Spleen (tissue), 11 donors: ENCODE measurements at regions not wholly inside any gene's neighbourhood (a gene's known extent, or its start where the extent isn't known, plus 50 kb on each side); places are given as distances from the start of the nearest gene placed in this dataset.

ENCODE experiments used
- DNase-seq: peaks from one replicate; pipeline ENCODE4 v3.0.0-alpha.2; 2020
- H3K27ac ChIP-seq, 8 donors: fragments of 200-600 bp; sonication (generic) in 7 of 8; 1 replicate in 4 of 8; 2 replicates in 4 of 8; pipeline versions ENCODE4 v1.5.0 to v1.8.0; 2016 to 2021; ENCODE audit warnings: inconsistent platforms in 4 of 8, mild to moderate bottlenecking in 4 of 8, moderate library complexity in 1 of 8
- H3K27me3 ChIP-seq, 7 donors: fragments of 200-600 bp; sonication (generic) in 6 of 7; replicated peaks in 1 of 7; 1 replicate in 4 of 7; 2 replicates in 3 of 7; pipeline versions ENCODE4 v1.5.0 to v1.8.0; 2016 to 2021; ENCODE audit warnings: inconsistent platforms in 3 of 7, mild to moderate bottlenecking in 1 of 7
- H3K36me3 ChIP-seq, 6 donors: fragments of 200-600 bp; sonication (generic) in 5 of 6; 1 replicate in 4 of 6; 2 replicates in 2 of 6; pipeline versions ENCODE4 v1.5.0 to v1.8.0; 2016 to 2021; ENCODE audit warnings: inconsistent platforms in 2 of 6
- H3K4me1 ChIP-seq, 6 donors: fragments of 200-600 bp; sonication (generic) in 5 of 6; 1 replicate in 3 of 6; 2 replicates in 3 of 6; pipeline versions ENCODE4 v1.5.0 to v1.8.0; 2016 to 2021; ENCODE audit warnings: inconsistent platforms in 3 of 6
- H3K4me3 ChIP-seq, 8 donors: fragments of 200-600 bp; sonication (generic) in 7 of 8; 1 replicate in 4 of 8; 2 replicates in 4 of 8; pipeline versions ENCODE4 v1.5.0 to v1.8.0; 2016 to 2021; ENCODE audit warnings: inconsistent platforms in 4 of 8, mild to moderate bottlenecking in 4 of 8, moderate library complexity in 2 of 8
- H3K9me3 ChIP-seq, 8 donors: fragments of 200-600 bp; sonication (generic) in 7 of 8; 1 replicate in 4 of 8; 2 replicates in 4 of 8; pipeline versions ENCODE4 v1.5.0 to v1.8.0; 2016 to 2021; ENCODE audit warnings: inconsistent platforms in 4 of 8
- POLR2A ChIP-seq, 3 donors: fragments of 450-650 bp; IDR thresholded peaks; one replicate each; pipeline ENCODE4 v1.5.1; 2017; ENCODE audit warnings: antibody characterized with exemption in 3 of 3, mild to moderate bottlenecking in 1 of 3
- POLR2AphosphoS5 ChIP-seq, 3 donors: sonication (generic); formaldehyde crosslinking; IDR thresholded peaks; one replicate each; pipeline ENCODE4 v1.5.1; 2017; ENCODE audit warnings: antibody characterized with exemption in 3 of 3
- WGBS, 5 donors: extraction: QIAGEN DNeasy Blood & Tissue Kit in 3 of 5; methylation state at CpG; one replicate each; pipeline versions ENCODE4 v1.1.5 to v1.1.7; 2013 to 2018; 5-methylcytosine and 5-hydroxymethylcytosine counted together
- intact Hi-C: fragments of 100-400 bp; cut with DNase I; formaldehyde crosslinking; loops from one replicate; pipeline ENCODE4 v1.15.0; 2023; ENCODE audit warnings: low total_unique reads
- TF ChIP-seq, protein P1 (sequence below), 11 experiments: fragments of 200-600 bp in 7 of 11; fragments of 450-650 bp in 4 of 11; sonication (generic) in 4 of 11; IDR thresholded peaks in 8 of 11; conservative IDR thresholded peaks in 3 of 11; 1 replicate in 7 of 11; 2 replicates in 4 of 11; pipeline versions ENCODE4 v1.4.0 to v1.8.0; 2016 to 2021; ENCODE audit warnings: antibody characterized with exemption in 11 of 11, inconsistent platforms in 4 of 11, mild to moderate bottlenecking in 1 of 11
- donor health status: healthy with polysubstance abuse.
- donor health status: DM: no; HTN: no; CAD: no; lungs with moderate emphysema.
- donor health status: DM: no; HTN: no; CAD: no.
- donor health status: Bipolar disorder and iron deficiency.
- donor health status: healthy.
- donor health status: DM: no; HTN: no; CAD: no.
- donor health status: DM: yes; HTN: yes; CAD: no.

DNA sequence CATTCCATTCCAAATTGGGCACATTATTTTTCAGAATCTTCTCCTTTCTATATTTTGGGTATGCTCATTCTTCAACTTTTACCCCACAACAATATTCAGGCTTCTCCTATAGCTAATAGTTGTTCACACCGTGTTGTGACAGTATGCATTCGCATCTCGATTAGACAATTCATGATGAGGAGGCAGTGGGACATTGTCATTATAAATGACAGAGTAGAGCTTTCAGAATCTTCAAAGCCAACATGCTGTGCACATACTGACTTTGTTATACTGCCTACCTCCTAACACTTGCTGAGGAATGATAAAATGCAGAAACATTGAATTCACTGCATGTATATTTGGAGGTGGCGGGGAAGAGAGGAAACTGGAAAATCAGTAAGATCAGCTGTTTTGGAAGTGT, 714.2 kb downstream of the SUCLG1 start:
- H3K4me3 ChIP-seq: no peak overlapping the region
- H3K36me3 ChIP-seq: no peaks in the 10 kb centered on the region
- H3K27ac ChIP-seq: no peak overlapping the region
- intact Hi-C loops: no loop called here
- H3K27me3 ChIP-seq: no peaks in the 10 kb centered on the region
- WGBS, 5 donors: 77 to 84% (median 82%) methylated on average over 4 of the region's 4 CpGs
- TF ChIP-seq, protein P1, sequence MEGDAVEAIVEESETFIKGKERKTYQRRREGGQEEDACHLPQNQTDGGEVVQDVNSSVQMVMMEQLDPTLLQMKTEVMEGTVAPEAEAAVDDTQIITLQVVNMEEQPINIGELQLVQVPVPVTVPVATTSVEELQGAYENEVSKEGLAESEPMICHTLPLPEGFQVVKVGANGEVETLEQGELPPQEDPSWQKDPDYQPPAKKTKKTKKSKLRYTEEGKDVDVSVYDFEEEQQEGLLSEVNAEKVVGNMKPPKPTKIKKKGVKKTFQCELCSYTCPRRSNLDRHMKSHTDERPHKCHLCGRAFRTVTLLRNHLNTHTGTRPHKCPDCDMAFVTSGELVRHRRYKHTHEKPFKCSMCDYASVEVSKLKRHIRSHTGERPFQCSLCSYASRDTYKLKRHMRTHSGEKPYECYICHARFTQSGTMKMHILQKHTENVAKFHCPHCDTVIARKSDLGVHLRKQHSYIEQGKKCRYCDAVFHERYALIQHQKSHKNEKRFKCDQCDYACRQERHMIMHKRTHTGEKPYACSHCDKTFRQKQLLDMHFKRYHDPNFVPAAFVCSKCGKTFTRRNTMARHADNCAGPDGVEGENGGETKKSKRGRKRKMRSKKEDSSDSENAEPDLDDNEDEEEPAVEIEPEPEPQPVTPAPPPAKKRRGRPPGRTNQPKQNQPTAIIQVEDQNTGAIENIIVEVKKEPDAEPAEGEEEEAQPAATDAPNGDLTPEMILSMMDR (IDR thresholded peaks at IDR 0.05 in 8 of 11, conservative IDR thresholded peaks at IDR 0.05 in 3 of 11): no peak
- no peak for TF ChIP-seq POLR2AphosphoS5 (IDR thresholded peaks at IDR 0.05)
- TF ChIP-seq POLR2A (IDR thresholded peaks at IDR 0.05): no peak
- DNase-seq: no peak
- H3K9me3 ChIP-seq: peaks cover 0 to 32% (median 25%) of the 10 kb centered on the region in 8 donors
- no peaks in the 10 kb centered on the region for H3K4me1 ChIP-seq

DNA sequence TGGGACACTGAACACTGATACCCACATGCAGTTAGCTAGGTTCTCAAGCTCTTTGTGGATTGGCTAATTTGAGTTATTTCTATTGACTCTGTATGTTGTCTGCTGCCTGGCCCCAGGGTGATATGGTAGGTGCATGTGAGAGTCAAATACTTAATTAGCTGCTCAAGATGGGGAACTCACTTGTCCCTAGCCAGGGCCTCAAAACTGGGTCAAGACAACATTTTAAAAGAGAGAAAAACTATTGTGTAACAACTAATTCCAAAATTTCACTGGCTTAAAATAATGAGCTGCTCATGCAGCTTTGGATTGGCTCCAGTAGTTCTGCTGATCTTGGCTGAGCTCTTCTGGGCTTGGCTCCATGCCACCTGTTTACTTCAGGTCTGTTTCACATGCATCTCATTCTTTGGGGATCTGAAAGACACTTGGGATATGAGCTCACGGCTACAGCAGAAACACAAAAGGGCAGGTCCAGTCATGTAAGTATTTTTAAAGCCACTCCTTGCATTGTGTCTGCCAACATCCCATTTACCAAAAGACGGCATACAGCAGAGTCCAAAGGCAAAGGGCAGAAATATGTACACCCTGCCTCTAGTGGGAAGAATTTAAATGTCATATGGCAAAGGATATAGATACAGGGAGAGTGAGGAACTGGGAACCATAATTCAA, 716.8 kb downstream of the SUCLG1 start:
- TF ChIP-seq, protein P1 (IDR thresholded peaks at IDR 0.05 in 8 of 11, conservative IDR thresholded peaks at IDR 0.05 in 3 of 11): no peak
- TF ChIP-seq POLR2A (IDR thresholded peaks at IDR 0.05): no peak
- TF ChIP-seq POLR2AphosphoS5 (IDR thresholded peaks at IDR 0.05): no peak
- intact Hi-C loops: no loop called here
- H3K27me3 ChIP-seq: no peaks in the 10 kb centered on the region
- no peak overlapping the region for H3K4me3 ChIP-seq
- DNase-seq: no peak
- no peak overlapping the region for H3K27ac ChIP-seq
- H3K4me1 ChIP-seq: no peaks in the 10 kb centered on the region
- WGBS, 5 donors: 67 to 83% (median 76%) methylated on average over 2 of the region's 2 CpGs
- H3K9me3 ChIP-seq: peaks cover 0 to 37% (median 27%) of the 10 kb centered on the region in 8 donors
- no peaks in the 10 kb centered on the region for H3K36me3 ChIP-seq

DNA sequence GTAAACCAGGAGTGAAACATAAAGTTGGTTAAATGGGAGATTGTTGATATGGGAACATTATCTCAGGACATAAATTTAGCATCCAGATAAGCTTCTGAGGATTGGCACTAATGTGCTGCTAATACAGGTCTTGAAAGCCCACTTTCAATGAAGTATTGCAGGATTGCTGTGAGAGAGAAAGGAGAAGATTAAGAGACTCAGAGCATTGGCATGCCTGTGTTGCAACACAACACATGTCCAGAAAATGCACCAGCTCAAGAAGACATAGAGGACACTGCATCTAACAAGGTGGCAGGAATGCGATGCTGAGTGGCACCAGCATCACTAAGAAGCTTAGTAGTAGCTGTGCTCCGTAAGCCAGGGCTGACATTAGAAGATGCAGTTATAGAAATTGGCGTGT, 728.9 kb downstream of the SUCLG1 start:
- no peak for DNase-seq
- Histone ChIP-seq H3K27ac (no peak overlapping the region), H3K36me3 (no peaks in the 10 kb centered on the region), H3K27me3 (no peaks in the 10 kb centered on the region), H3K9me3 (peaks cover 0 to 7% (median 0%) of the 10 kb centered on the region in 8 donors), H3K4me3 (no peak overlapping the region), H3K4me1 (no peaks in the 10 kb centered on the region)
- WGBS, 5 donors: 75 to 89% (median 84%) methylated on average over 3 of the region's 3 CpGs
- no peak for TF ChIP-seq POLR2AphosphoS5 (IDR thresholded peaks at IDR 0.05)
- TF ChIP-seq POLR2A (IDR thresholded peaks at IDR 0.05): no peak
- intact Hi-C loops: no loop called here

DNA sequence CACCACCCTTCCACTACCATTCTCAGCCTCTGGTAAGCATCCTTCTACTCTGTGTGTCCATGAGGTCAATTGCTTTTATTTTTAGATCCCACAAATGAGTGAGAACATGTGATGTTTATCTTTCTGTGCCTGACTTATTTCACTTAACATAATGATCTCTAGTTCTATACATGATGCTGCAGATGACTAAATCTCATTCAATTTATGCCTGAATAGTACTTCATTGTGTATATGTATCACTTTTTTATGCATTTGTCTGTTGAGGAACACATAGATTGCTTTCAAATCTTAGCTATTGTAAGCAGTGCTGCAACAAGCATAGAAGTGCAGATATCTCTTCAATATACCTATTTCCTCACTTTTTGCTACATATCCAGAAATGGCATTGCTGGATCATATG, 733.3 kb downstream of the SUCLG1 start:
- Histone ChIP-seq H3K4me3 (no peak overlapping the region), H3K4me1 (no peaks in the 10 kb centered on the region), H3K9me3 (peaks cover 0 to 7% (median 0%) of the 10 kb centered on the region in 8 donors), H3K27me3 (no peaks in the 10 kb centered on the region), H3K27ac (no peak overlapping the region), H3K36me3 (no peaks in the 10 kb centered on the region)
- TF ChIP-seq POLR2AphosphoS5 (IDR thresholded peaks at IDR 0.05) (no peak), POLR2A (IDR thresholded peaks at IDR 0.05) (no peak)
- TF ChIP-seq, protein P1 (IDR thresholded peaks at IDR 0.05 in 8 of 11, conservative IDR thresholded peaks at IDR 0.05 in 3 of 11): no peak
- no peak for DNase-seq
- intact Hi-C loops: no loop called here
